Liver (tissue), 3 donors: ENCODE measurements at regions not wholly inside any gene's neighbourhood (a gene's known extent, or its start where the extent isn't known, plus 50 kb on each side); places are given as distances from the start of the nearest gene placed in this dataset.

Experiments used
- GABPA ChIP-seq, 2 donors: IDR thresholded peaks in 1 of 2; conservative IDR thresholded peaks in 1 of 2; 2 replicates each; pipeline ENCODE4 v1.6.1; 2016; ENCODE audit warnings: antibody characterized with exemption in 2 of 2, mild to moderate bottlenecking in 1 of 2, moderate library complexity in 1 of 2
- JUND ChIP-seq, 2 donors: IDR thresholded peaks; 2 replicates each; pipeline ENCODE4 v1.6.1; 2016; ENCODE audit warnings: antibody characterized with exemption in 2 of 2
- TAF1 ChIP-seq: conservative IDR thresholded peaks from 2 replicates; pipeline ENCODE4 v1.6.1; 2016; ENCODE audit warnings: antibody characterized with exemption, mild to moderate bottlenecking
- YY1 ChIP-seq: IDR thresholded peaks from 2 replicates; pipeline ENCODE4 v1.6.1; 2016; ENCODE audit warnings: antibody characterized with exemption, mild to moderate bottlenecking
- TF ChIP-seq, protein P1 (sequence below): fragments of 150-350 bp; IDR thresholded peaks from 2 replicates; pipeline ENCODE4 v1.5.1; 2017; ENCODE audit warnings: improper control_type of control experiment, low read depth, low read length; ENCODE audit not compliant: missing input control
- TF ChIP-seq, protein P2 (sequence below): IDR thresholded peaks from 2 replicates; pipeline ENCODE4 v1.6.1; 2016; ENCODE audit warnings: antibody characterized with exemption
- TF ChIP-seq, protein P3 (sequence below): IDR thresholded peaks from 2 replicates; pipeline ENCODE4 v1.6.1; 2016; ENCODE audit warnings: antibody characterized with exemption
- TF ChIP-seq, protein P4 (sequence below): IDR thresholded peaks from 2 replicates; pipeline ENCODE4 v1.6.1; 2016; ENCODE audit warnings: antibody characterized with exemption, mild to moderate bottlenecking
- donor health status: healthy.
- donor health status: healthy.

DNA sequence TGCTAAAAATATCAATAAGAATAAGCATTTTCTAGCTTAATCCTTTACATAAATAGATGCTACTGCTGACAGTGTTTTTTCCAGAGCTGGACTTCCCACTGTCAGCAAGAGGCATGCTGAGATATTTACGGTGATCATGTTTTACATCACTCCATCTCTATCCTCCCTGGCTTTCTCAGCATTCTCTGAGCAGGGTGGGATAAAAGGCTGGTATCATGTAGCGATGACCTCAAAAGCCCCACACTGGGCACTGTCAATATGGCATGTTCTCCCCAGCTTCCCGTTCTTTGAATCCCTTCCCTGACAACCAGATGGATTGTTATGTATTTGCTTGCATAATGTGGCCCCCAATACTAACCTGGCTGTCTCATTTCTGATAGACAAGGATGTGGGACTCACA lies 83.2 kb upstream of the EPHA4 start:
- TF ChIP-seq, protein P1, sequence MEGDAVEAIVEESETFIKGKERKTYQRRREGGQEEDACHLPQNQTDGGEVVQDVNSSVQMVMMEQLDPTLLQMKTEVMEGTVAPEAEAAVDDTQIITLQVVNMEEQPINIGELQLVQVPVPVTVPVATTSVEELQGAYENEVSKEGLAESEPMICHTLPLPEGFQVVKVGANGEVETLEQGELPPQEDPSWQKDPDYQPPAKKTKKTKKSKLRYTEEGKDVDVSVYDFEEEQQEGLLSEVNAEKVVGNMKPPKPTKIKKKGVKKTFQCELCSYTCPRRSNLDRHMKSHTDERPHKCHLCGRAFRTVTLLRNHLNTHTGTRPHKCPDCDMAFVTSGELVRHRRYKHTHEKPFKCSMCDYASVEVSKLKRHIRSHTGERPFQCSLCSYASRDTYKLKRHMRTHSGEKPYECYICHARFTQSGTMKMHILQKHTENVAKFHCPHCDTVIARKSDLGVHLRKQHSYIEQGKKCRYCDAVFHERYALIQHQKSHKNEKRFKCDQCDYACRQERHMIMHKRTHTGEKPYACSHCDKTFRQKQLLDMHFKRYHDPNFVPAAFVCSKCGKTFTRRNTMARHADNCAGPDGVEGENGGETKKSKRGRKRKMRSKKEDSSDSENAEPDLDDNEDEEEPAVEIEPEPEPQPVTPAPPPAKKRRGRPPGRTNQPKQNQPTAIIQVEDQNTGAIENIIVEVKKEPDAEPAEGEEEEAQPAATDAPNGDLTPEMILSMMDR, result no peak
- no peak for TF ChIP-seq JUND (IDR thresholded peaks at IDR 0.05)
- TF ChIP-seq TAF1, result no peak
- TF ChIP-seq, protein P2, sequence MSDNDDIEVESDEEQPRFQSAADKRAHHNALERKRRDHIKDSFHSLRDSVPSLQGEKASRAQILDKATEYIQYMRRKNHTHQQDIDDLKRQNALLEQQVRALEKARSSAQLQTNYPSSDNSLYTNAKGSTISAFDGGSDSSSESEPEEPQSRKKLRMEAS, result no peak
- TF ChIP-seq, protein P3, sequence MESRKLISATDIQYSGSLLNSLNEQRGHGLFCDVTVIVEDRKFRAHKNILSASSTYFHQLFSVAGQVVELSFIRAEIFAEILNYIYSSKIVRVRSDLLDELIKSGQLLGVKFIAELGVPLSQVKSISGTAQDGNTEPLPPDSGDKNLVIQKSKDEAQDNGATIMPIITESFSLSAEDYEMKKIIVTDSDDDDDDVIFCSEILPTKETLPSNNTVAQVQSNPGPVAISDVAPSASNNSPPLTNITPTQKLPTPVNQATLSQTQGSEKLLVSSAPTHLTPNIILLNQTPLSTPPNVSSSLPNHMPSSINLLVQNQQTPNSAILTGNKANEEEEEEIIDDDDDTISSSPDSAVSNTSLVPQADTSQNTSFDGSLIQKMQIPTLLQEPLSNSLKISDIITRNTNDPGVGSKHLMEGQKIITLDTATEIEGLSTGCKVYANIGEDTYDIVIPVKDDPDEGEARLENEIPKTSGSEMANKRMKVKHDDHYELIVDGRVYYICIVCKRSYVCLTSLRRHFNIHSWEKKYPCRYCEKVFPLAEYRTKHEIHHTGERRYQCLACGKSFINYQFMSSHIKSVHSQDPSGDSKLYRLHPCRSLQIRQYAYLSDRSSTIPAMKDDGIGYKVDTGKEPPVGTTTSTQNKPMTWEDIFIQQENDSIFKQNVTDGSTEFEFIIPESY, result no peak
- no peak for TF ChIP-seq YY1
- TF ChIP-seq, protein P4, sequence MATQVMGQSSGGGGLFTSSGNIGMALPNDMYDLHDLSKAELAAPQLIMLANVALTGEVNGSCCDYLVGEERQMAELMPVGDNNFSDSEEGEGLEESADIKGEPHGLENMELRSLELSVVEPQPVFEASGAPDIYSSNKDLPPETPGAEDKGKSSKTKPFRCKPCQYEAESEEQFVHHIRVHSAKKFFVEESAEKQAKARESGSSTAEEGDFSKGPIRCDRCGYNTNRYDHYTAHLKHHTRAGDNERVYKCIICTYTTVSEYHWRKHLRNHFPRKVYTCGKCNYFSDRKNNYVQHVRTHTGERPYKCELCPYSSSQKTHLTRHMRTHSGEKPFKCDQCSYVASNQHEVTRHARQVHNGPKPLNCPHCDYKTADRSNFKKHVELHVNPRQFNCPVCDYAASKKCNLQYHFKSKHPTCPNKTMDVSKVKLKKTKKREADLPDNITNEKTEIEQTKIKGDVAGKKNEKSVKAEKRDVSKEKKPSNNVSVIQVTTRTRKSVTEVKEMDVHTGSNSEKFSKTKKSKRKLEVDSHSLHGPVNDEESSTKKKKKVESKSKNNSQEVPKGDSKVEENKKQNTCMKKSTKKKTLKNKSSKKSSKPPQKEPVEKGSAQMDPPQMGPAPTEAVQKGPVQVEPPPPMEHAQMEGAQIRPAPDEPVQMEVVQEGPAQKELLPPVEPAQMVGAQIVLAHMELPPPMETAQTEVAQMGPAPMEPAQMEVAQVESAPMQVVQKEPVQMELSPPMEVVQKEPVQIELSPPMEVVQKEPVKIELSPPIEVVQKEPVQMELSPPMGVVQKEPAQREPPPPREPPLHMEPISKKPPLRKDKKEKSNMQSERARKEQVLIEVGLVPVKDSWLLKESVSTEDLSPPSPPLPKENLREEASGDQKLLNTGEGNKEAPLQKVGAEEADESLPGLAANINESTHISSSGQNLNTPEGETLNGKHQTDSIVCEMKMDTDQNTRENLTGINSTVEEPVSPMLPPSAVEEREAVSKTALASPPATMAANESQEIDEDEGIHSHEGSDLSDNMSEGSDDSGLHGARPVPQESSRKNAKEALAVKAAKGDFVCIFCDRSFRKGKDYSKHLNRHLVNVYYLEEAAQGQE, result no peak
- TF ChIP-seq GABPA (IDR thresholded peaks at IDR 0.05 in 1 of 2, conservative IDR thresholded peaks at IDR 0.05 in 1 of 2), result no peak
